B cell (primary cell): ENCODE measurements at regions not wholly inside any gene's neighbourhood (a gene's known extent, or its start where the extent isn't known, plus 50 kb on each side); places are given as distances from the start of the nearest gene placed in this dataset.

Source experiments
- ATAC-seq: fragments of 200-7000 bp; cut with Tn5 transposase; one replicate; pipeline ENCODE4 v1.10.0; 2021; ENCODE audit warnings: low read depth, mild to moderate bottlenecking, moderate number of reproducible peaks, moderate library complexity
- CTCF ChIA-PET: fragments of 350-600 bp; sonication (Branson Sonifier 250); formaldehyde crosslinking; loops from one replicate; lab custom pipeline; 2021; ENCODE audit warnings: antibody characterized with exemption, inconsistent platforms; lab: Charles Lee
- POLR2A ChIA-PET: fragments of 350-600 bp; sonication (Branson Sonifier 250); formaldehyde crosslinking; loops from one replicate; lab custom pipeline; 2021; ENCODE audit warnings: antibody characterized with exemption; lab: Charles Lee
- DNase-seq: peaks from one replicate; pipeline ENCODE4 v3.0.0; 2013
- H2AFZ ChIP-seq: 2 replicates; pipeline ENCODE4 v1.6.1; 2012; ENCODE audit warnings: mild to moderate bottlenecking, low read depth, low read length; ENCODE audit not compliant: insufficient read depth, poor library complexity, severe bottlenecking
- H3K27ac ChIP-seq, 2 donors: 1 replicate in 1 of 2; 2 replicates in 1 of 2; pipeline ENCODE4 v1.5.1; 2012 to 2013; ENCODE audit warnings: low read length in 2 of 2, mild to moderate bottlenecking in 2 of 2, moderate library complexity in 1 of 2
- H3K27me3 ChIP-seq, 4 experiments: fragments of 200-600 bp in 1 of 4; sonication (generic) in 1 of 4; replicated peaks in 1 of 4; 1 replicate in 2 of 4; 2 replicates in 2 of 4; pipeline versions ENCODE4 v1.6.1 to v1.7.0; 2013 to 2016; ENCODE audit warnings: low read length in 3 of 4, mild to moderate bottlenecking in 2 of 4, mixed read lengths in 1 of 4, moderate library complexity in 1 of 4; ENCODE audit not compliant: insufficient read depth in 4 of 4, control insufficient read depth in 3 of 4; ENCODE audit errors: control extremely low read depth in 1 of 4
- H3K36me3 ChIP-seq, 2 experiments: replicated peaks in 1 of 2; 1 replicate in 1 of 2; 2 replicates in 1 of 2; pipeline versions ENCODE4 v1.6.1 to v1.7.1; 2013; ENCODE audit warnings: low read length in 1 of 2; ENCODE audit not compliant: insufficient read depth in 2 of 2, control insufficient read depth in 1 of 2; ENCODE audit errors: control extremely low read depth in 1 of 2, extremely low read depth in 1 of 2
- H3K4me1 ChIP-seq, 2 donors: fragments of 200-600 bp in 1 of 2; sonication (generic) in 1 of 2; 1 replicate in 1 of 2; 2 replicates in 1 of 2; pipeline versions ENCODE4 v1.5.1 to v1.6.1; 2013 to 2017; ENCODE audit warnings: low read length in 2 of 2; ENCODE audit not compliant: control insufficient read depth in 2 of 2, insufficient read depth in 2 of 2
- H3K4me2 ChIP-seq: replicated peaks from 2 replicates; pipeline ENCODE3; 2012; ENCODE audit warnings: mild to moderate bottlenecking, low read depth, low read length; ENCODE audit not compliant: poor library complexity, severe bottlenecking
- H3K4me3 ChIP-seq, 5 experiments: fragments of 200-600 bp in 1 of 5; sonication (generic) in 1 of 5; 1 replicate in 3 of 5; 2 replicates in 2 of 5; pipeline versions ENCODE4 v1.5.1 to v1.7.0; 2011 to 2016; ENCODE audit warnings: low read length in 4 of 5, mild to moderate bottlenecking in 4 of 5, low read depth in 2 of 5, control low read depth in 1 of 5, moderate library complexity in 1 of 5; ENCODE audit not compliant: insufficient read depth in 1 of 5; ENCODE audit errors: control extremely low read depth in 1 of 5, extremely low read depth in 1 of 5
- H3K79me2 ChIP-seq: fragments of 200-600 bp; sonication (generic); one replicate; pipeline ENCODE4 v1.6.0; 2016; ENCODE audit warnings: low read length; ENCODE audit not compliant: control insufficient read depth, insufficient read depth
- H3K9ac ChIP-seq: fragments of 200-600 bp; sonication (generic); 2 replicates; pipeline ENCODE4 v1.6.1; 2017; ENCODE audit warnings: mild to moderate bottlenecking, low read length, moderate library complexity
- H3K9me3 ChIP-seq, 3 donors: one replicate each; pipeline versions ENCODE4 v1.6.1 to v1.7.1; 2013; ENCODE audit warnings: low read length in 2 of 3; ENCODE audit not compliant: control insufficient read depth in 2 of 3, insufficient read depth in 1 of 3; ENCODE audit errors: control extremely low read depth in 1 of 3
- H4K20me1 ChIP-seq: 2 replicates; pipeline ENCODE4 v1.6.0; 2012; ENCODE audit warnings: mild to moderate bottlenecking, low read length; ENCODE audit not compliant: insufficient read depth, control insufficient read depth, poor library complexity, severe bottlenecking
- H3K27ac Mint-ChIP-seq: one replicate; pipeline ENCODE4 v1.8.0; 2021; ENCODE audit warnings: mixed read lengths
- H3K27me3 Mint-ChIP-seq: one replicate; pipeline ENCODE4 v1.8.0; 2021; ENCODE audit warnings: mixed read lengths
- H3K4me1 Mint-ChIP-seq: one replicate; pipeline ENCODE4 v1.8.0; 2021; ENCODE audit warnings: mixed read lengths
- H3K4me3 Mint-ChIP-seq: one replicate; pipeline ENCODE4 v1.8.0; 2021; ENCODE audit warnings: mixed read lengths
- H3K9me3 Mint-ChIP-seq: one replicate; pipeline ENCODE4 v1.8.0; 2022; ENCODE audit warnings: mixed read lengths; ENCODE audit not compliant: insufficient read depth
- EZH2 ChIP-seq: IDR thresholded peaks from 2 replicates; pipeline ENCODE4 v1.6.1; 2012; ENCODE audit warnings: borderline replicate concordance, low read depth, mild to moderate bottlenecking, moderate library complexity, low read length; ENCODE audit not compliant: insufficient read depth, poor library complexity, severe bottlenecking
- WGBS: methylation state at CpG from one replicate; pipeline ENCODE4 v1.1.5; 2013; ENCODE audit warnings: missing lambda C conversion rate; ENCODE audit not compliant: insufficient coverage; 5-methylcytosine and 5-hydroxymethylcytosine counted together
- intact Hi-C: fragments of 100-400 bp; cut with micrococcal nuclease; formaldehyde crosslinking; loops from one replicate; pipeline ENCODE4 v1.10.0; 2022
- TF ChIP-seq, protein P1 (sequence below): fragments of 200-600 bp; IDR thresholded peaks from one replicate; pipeline ENCODE4 v1.8.0; 2022; ENCODE audit warnings: antibody characterized with exemption, mild to moderate bottlenecking

DNA sequence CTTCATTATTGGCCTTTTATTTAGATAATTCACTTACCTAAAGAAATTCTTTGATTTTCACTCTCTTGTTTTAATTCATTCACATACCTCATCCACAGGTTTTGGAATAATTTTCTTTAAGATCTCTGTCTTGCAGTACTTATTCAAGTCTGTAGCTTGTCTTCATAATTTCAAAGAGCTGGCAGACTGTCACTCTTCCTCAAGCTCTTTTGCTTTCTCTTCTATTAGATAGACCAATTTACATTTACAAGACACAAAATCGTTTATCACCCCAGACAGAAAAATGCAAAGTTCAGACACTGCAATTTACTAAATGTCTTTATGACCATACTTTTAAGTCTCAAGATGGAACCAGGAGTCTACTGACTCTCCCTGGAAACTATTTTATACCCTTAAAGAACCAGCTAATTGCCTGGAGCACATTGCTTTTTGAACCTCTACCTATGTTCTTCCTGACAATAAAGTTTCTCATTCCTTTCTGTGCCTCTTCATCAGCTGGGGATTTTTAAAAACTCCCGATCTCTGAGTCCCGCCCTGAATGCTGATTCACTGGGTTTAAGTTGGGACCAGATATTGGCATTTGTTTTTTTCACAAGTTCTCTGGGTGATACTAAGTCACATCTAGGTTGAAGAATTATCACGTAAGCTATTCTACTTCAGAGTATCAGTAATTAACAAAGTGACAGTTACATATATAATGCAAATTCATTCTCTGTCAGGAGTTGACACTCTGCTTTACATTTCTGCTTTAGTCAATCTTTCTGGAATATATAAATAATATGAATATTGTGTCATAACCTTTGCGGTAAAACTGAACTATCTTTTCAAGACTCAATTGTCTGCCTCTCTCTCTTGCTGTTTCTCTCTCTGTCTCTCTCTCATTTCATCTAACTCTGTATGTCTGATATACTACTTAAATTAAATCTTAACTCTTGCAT is 196.4 kb downstream of the PCDH7 start:
- H4K20me1 ChIP-seq, result no peaks in the 10 kb centered on the region
- no peaks in the 10 kb centered on the region for H3K27me3 ChIP-seq
- no peaks in the 10 kb centered on the region for H3K36me3 ChIP-seq
- no peak overlapping the region for H3K27ac ChIP-seq
- ATAC-seq, result no peak
- ChIA-PET CTCF (no interaction called here), POLR2A (no interaction called here)
- no peak overlapping the region for H3K4me2 ChIP-seq
- TF ChIP-seq EZH2, result no peak
- TF ChIP-seq, protein P1, sequence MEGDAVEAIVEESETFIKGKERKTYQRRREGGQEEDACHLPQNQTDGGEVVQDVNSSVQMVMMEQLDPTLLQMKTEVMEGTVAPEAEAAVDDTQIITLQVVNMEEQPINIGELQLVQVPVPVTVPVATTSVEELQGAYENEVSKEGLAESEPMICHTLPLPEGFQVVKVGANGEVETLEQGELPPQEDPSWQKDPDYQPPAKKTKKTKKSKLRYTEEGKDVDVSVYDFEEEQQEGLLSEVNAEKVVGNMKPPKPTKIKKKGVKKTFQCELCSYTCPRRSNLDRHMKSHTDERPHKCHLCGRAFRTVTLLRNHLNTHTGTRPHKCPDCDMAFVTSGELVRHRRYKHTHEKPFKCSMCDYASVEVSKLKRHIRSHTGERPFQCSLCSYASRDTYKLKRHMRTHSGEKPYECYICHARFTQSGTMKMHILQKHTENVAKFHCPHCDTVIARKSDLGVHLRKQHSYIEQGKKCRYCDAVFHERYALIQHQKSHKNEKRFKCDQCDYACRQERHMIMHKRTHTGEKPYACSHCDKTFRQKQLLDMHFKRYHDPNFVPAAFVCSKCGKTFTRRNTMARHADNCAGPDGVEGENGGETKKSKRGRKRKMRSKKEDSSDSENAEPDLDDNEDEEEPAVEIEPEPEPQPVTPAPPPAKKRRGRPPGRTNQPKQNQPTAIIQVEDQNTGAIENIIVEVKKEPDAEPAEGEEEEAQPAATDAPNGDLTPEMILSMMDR, result no peak
- H3K4me1 Mint-ChIP-seq, result no peaks in the 10 kb centered on the region
- no peak overlapping the region for H2AFZ ChIP-seq
- no peaks in the 10 kb centered on the region for H3K4me1 ChIP-seq
- intact Hi-C loops, result no loop called here
- H3K9ac ChIP-seq, result no peak overlapping the region
- WGBS, result 93% methylated on average over 3 of the region's 5 CpGs
- H3K79me2 ChIP-seq, result no peaks in the 10 kb centered on the region
- DNase-seq, result no peak
- H3K27ac Mint-ChIP-seq, result no peak overlapping the region
- no peaks in the 10 kb centered on the region for H3K9me3 Mint-ChIP-seq
- no peaks in the 10 kb centered on the region for H3K9me3 ChIP-seq
- H3K27me3 Mint-ChIP-seq, result no peaks in the 10 kb centered on the region
- no peak overlapping the region for H3K4me3 ChIP-seq
- H3K4me3 Mint-ChIP-seq, result no peak overlapping the region

- ATAC-seq, result no peak
- H3K27me3 Mint-ChIP-seq, result no peaks in the 10 kb centered on the region
These were observed 197.8 kb downstream of the PCDH7 start for GRCh38 chr4:30917946-30918345.

More at GRCh38 chr4:30917946-30918345, 197.8 kb downstream of the PCDH7 start:
- ChIA-PET CTCF (no interaction called here), POLR2A (no interaction called here)
- no peaks in the 10 kb centered on the region for H3K36me3 ChIP-seq
- H3K27ac Mint-ChIP-seq, result no peak overlapping the region
- no peak overlapping the region for H3K27ac ChIP-seq
- no peak overlapping the region for H3K4me3 ChIP-seq
- H3K9me3 Mint-ChIP-seq, result no peaks in the 10 kb centered on the region
- H3K9me3 ChIP-seq, result no peaks in the 10 kb centered on the region
- TF ChIP-seq EZH2, result no peak
- TF ChIP-seq, protein P1, result no peak
- no peaks in the 10 kb centered on the region for H4K20me1 ChIP-seq
- no peak overlapping the region for H3K9ac ChIP-seq
- no peak overlapping the region for H2AFZ ChIP-seq
- no peaks in the 10 kb centered on the region for H3K79me2 ChIP-seq
- intact Hi-C loops, result no loop called here
- no peak for DNase-seq
- H3K4me2 ChIP-seq, result no peak overlapping the region
- H3K27me3 ChIP-seq, result no peaks in the 10 kb centered on the region
- no peak overlapping the region for H3K4me3 Mint-ChIP-seq
- H3K4me1 ChIP-seq, result no peaks in the 10 kb centered on the region
- no peaks in the 10 kb centered on the region for H3K4me1 Mint-ChIP-seq
